CD4-positive, alpha-beta T cell (primary cell): ENCODE measurements at regions not wholly inside any gene's neighbourhood (a gene's known extent, or its start where the extent isn't known, plus 50 kb on each side); places are given as distances from the start of the nearest gene placed in this dataset.

Source experiments
- ATAC-seq: fragments of 200-7000 bp; cut with Tn5 transposase; one replicate; pipeline ENCODE4 v1.10.0; 2022; ENCODE audit warnings: mild to moderate bottlenecking; ENCODE audit not compliant: poor library complexity
- CTCF ChIA-PET: fragments of 350-600 bp; sonication (Branson Sonifier 250); formaldehyde crosslinking; loops from one replicate; lab custom pipeline; 2021; ENCODE audit warnings: antibody characterized with exemption, inconsistent platforms; lab: Charles Lee
- POLR2A ChIA-PET: fragments of 350-600 bp; sonication (Branson Sonifier 250); formaldehyde crosslinking; loops from one replicate; lab custom pipeline; 2021; ENCODE audit warnings: antibody characterized with exemption, inconsistent platforms; lab: Charles Lee
- DNase-seq, 14 experiments: peaks; one replicate each; pipeline ENCODE4 v3.0.0-alpha.2; 2013 to 2020; ENCODE audit warnings: mixed read lengths in 2 of 14
- H3K27ac ChIP-seq, 2 donors: one replicate each; pipeline versions ENCODE4 v1.5.1 to v1.7.0; 2013; ENCODE audit warnings: low read length in 2 of 2, low read depth in 1 of 2, mild to moderate bottlenecking in 1 of 2
- H3K27me3 ChIP-seq, 2 experiments: 1 replicate in 1 of 2; 2 replicates in 1 of 2; pipeline versions ENCODE4 v1.6.1 to v1.7.0; 2013; ENCODE audit warnings: low read length in 2 of 2, control low read depth in 1 of 2, mild to moderate bottlenecking in 1 of 2, moderate library complexity in 1 of 2; ENCODE audit not compliant: insufficient read depth in 2 of 2, control insufficient read depth in 1 of 2
- H3K36me3 ChIP-seq: one replicate; pipeline ENCODE4 v1.6.1; 2013; ENCODE audit warnings: low read length, control low read depth; ENCODE audit not compliant: insufficient read depth
- H3K4me1 ChIP-seq: one replicate; pipeline ENCODE4 v1.6.1; 2013; ENCODE audit warnings: low read length, control low read depth; ENCODE audit not compliant: insufficient read depth
- H3K4me3 ChIP-seq: one replicate; pipeline ENCODE4 v1.5.1; 2013; ENCODE audit warnings: mild to moderate bottlenecking, low read length, moderate library complexity
- H3K9me3 ChIP-seq, 2 experiments: 1 replicate in 1 of 2; 2 replicates in 1 of 2; pipeline versions ENCODE4 v1.6.1 to v1.7.0; 2013; ENCODE audit warnings: low read length in 2 of 2, mild to moderate bottlenecking in 2 of 2, control low read depth in 1 of 2, moderate library complexity in 1 of 2; ENCODE audit not compliant: control insufficient read depth in 1 of 2, insufficient read depth in 1 of 2
- H3K27ac Mint-ChIP-seq: one replicate; pipeline ENCODE4 v1.8.0; 2020; ENCODE audit warnings: mixed read lengths
- H3K27me3 Mint-ChIP-seq: one replicate; pipeline ENCODE4 v1.8.0; 2021; ENCODE audit warnings: mixed read lengths
- H3K36me3 Mint-ChIP-seq: one replicate; pipeline ENCODE4 v1.8.0; 2021; ENCODE audit warnings: low read depth, mixed read lengths
- H3K4me1 Mint-ChIP-seq: one replicate; pipeline ENCODE4 v1.8.0; 2021; ENCODE audit warnings: low read depth, mixed read lengths
- H3K4me3 Mint-ChIP-seq: one replicate; pipeline ENCODE4 v1.8.0; 2020; ENCODE audit warnings: mild to moderate bottlenecking, mixed read lengths
- H3K9me3 Mint-ChIP-seq: one replicate; pipeline ENCODE4 v1.8.0; 2020; ENCODE audit warnings: mixed read lengths
- CTCF ChIP-seq: fragments of 200-600 bp; IDR thresholded peaks from one replicate; pipeline ENCODE4 v1.8.0; 2022; ENCODE audit warnings: antibody characterized with exemption, mild to moderate bottlenecking
- intact Hi-C, 2 experiments: fragments of 100-400 bp; cut with DNase I in 1 of 2; cut with micrococcal nuclease in 1 of 2; formaldehyde crosslinking; loops; one replicate each; pipeline versions ENCODE4 v1.15.1 to v1.9.0; 2023 to 2025; cut with DNase I, micrococcal nuclease

GRCh38 chr15:100720406-100720967 is 118.1 kb downstream of the ASB7 start:
- Mint-ChIP-seq H3K9me3 (no peaks in the 10 kb centered on the region), H3K36me3 (no peaks in the 10 kb centered on the region), H3K4me3 (no peak overlapping the region), H3K27ac (no peak overlapping the region), H3K4me1 (no peaks in the 10 kb centered on the region), H3K27me3 (peaks cover 17% of the 10 kb centered on the region)
- no peak overlapping the region for H3K27ac ChIP-seq
- no peaks in the 10 kb centered on the region for H3K9me3 ChIP-seq
- H3K4me3 ChIP-seq, result no peak overlapping the region
- no peak for TF ChIP-seq CTCF
- CTCF ChIA-PET, result no interaction called here
- POLR2A ChIA-PET, result no interaction called here
- DNase-seq, result no peak
- intact Hi-C loops, result no loop called here
- H3K36me3 ChIP-seq, result no peaks in the 10 kb centered on the region
- no peaks in the 10 kb centered on the region for H3K4me1 ChIP-seq
- ATAC-seq, result no peak
- no peaks in the 10 kb centered on the region for H3K27me3 ChIP-seq

- peak in 2 of 14 experiments; percentile 45 to 63 for DNase-seq
- Histone ChIP-seq H3K36me3 (no peaks in the 10 kb centered on the region), H3K4me3 (no peak overlapping the region), H3K27me3 (peaks cover 0 to 4% of the 10 kb centered on the region in 2 experiments), H3K9me3 (no peaks in the 10 kb centered on the region), H3K27ac (no peak overlapping the region), H3K4me1 (no peaks in the 10 kb centered on the region)
- intact Hi-C loops, result no loop called here
- Mint-ChIP-seq H3K27ac (no peak overlapping the region), H3K9me3 (no peaks in the 10 kb centered on the region), H3K27me3 (peaks cover 17% of the 10 kb centered on the region), H3K36me3 (no peaks in the 10 kb centered on the region), H3K4me3 (no peak overlapping the region), H3K4me1 (no peaks in the 10 kb centered on the region)
- no peak for TF ChIP-seq CTCF
- ATAC-seq, result no peak
- ChIA-PET CTCF (no interaction called here), POLR2A (no interaction called here)
Observed at GRCh38 chr15:100721758-100722550, 119.6 kb downstream of the ASB7 start.

GRCh38 chr15:100722551-100723314 is 120.3 kb downstream of the ASB7 start:
- H3K9me3 ChIP-seq, result no peaks in the 10 kb centered on the region
- DNase-seq, result no peak
- H3K4me3 ChIP-seq, result no peak overlapping the region
- H3K4me1 Mint-ChIP-seq, result no peaks in the 10 kb centered on the region
- H3K27me3 Mint-ChIP-seq, result peaks cover 15% of the 10 kb centered on the region
- CTCF ChIA-PET, result no interaction called here
- H3K36me3 ChIP-seq, result no peaks in the 10 kb centered on the region
- no peaks in the 10 kb centered on the region for H3K4me1 ChIP-seq
- H3K36me3 Mint-ChIP-seq, result no peaks in the 10 kb centered on the region
- no peak overlapping the region for H3K27ac ChIP-seq
- ATAC-seq, result no peak
- H3K4me3 Mint-ChIP-seq, result no peak overlapping the region
- H3K27me3 ChIP-seq, result peaks cover 0 to 4% of the 10 kb centered on the region in 2 experiments
- no peak overlapping the region for H3K27ac Mint-ChIP-seq
- TF ChIP-seq CTCF, result no peak
- intact Hi-C loops, result no loop called here
- POLR2A ChIA-PET, result no interaction called here
- no peaks in the 10 kb centered on the region for H3K9me3 Mint-ChIP-seq
